ENCODE measurements at regions not wholly inside any gene's neighbourhood (a gene's known extent, or its start where the extent isn't known, plus 50 kb on each side); places are given as distances from the start of the nearest gene placed in this dataset.

DNA sequence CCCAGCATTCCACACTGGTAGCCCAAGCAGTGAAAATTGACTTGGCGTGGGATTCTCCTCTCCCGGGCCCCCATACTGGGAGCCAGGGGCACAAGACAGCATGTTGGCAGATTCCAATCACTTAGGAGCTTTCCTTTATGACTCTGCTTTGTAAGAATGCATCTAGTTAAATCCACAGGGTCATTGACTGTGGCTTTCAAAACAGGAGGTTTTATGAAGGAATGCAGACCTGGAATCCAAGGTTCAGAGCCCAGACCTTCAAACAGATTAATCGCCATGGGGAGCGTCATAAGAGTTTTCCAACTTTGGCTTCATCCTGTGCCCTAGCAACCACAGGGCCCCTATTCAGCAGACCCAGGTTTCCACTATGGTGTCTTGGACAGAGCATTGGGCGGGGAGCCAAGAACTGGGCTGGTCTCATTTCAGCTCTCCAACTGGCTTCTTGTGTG, 76.4 kb upstream of the RMST start:
- TF ChIP-seq, protein P1, sequence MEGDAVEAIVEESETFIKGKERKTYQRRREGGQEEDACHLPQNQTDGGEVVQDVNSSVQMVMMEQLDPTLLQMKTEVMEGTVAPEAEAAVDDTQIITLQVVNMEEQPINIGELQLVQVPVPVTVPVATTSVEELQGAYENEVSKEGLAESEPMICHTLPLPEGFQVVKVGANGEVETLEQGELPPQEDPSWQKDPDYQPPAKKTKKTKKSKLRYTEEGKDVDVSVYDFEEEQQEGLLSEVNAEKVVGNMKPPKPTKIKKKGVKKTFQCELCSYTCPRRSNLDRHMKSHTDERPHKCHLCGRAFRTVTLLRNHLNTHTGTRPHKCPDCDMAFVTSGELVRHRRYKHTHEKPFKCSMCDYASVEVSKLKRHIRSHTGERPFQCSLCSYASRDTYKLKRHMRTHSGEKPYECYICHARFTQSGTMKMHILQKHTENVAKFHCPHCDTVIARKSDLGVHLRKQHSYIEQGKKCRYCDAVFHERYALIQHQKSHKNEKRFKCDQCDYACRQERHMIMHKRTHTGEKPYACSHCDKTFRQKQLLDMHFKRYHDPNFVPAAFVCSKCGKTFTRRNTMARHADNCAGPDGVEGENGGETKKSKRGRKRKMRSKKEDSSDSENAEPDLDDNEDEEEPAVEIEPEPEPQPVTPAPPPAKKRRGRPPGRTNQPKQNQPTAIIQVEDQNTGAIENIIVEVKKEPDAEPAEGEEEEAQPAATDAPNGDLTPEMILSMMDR (IDR thresholded peaks at IDR 0.05; ENCODE audit: extremely low read depth, insufficient read depth, missing control alignments) = no peak
- DNase-seq (ENCODE audit: low spot score) = no peak
- in situ Hi-C loops (cut with MboI; ENCODE audit: low pct_unique_long_range_greater_than_20kb, low sequenced_read_pairs, unreplicated experiment) = no loop called here

- TF ChIP-seq, protein P1 (IDR thresholded peaks at IDR 0.05; ENCODE audit: extremely low read depth, insufficient read depth, missing control alignments) = no peak
- in situ Hi-C loops (cut with MboI; ENCODE audit: low pct_unique_long_range_greater_than_20kb, low sequenced_read_pairs, unreplicated experiment) = no loop called here
- no peak for DNase-seq (ENCODE audit: low spot score)
These were observed 74.8 kb upstream of the RMST start for GRCh38 chr12:97387844-97388243.

- in situ Hi-C loops (cut with MboI; ENCODE audit: low pct_unique_long_range_greater_than_20kb, low sequenced_read_pairs, unreplicated experiment) = no loop called here
- DNase-seq (ENCODE audit: low spot score) = no peak
- TF ChIP-seq, protein P1 (IDR thresholded peaks at IDR 0.05; ENCODE audit: extremely low read depth, insufficient read depth, missing control alignments) = no peak
These were observed 67.9 kb upstream of the RMST start for GRCh38 chr12:97394657-97395056.

GRCh38 chr12:97397008-97397407, 65.6 kb upstream of the RMST start:
- TF ChIP-seq, protein P1 (IDR thresholded peaks at IDR 0.05; ENCODE audit: extremely low read depth, insufficient read depth, missing control alignments) = no peak
- in situ Hi-C loops (cut with MboI; ENCODE audit: low pct_unique_long_range_greater_than_20kb, low sequenced_read_pairs, unreplicated experiment) = no loop called here
- no peak for DNase-seq (ENCODE audit: low spot score)

GRCh38 chr12:97398704-97399103, 63.9 kb upstream of the RMST start:
- in situ Hi-C loops (cut with MboI; ENCODE audit: low pct_unique_long_range_greater_than_20kb, low sequenced_read_pairs, unreplicated experiment) = no loop called here
- TF ChIP-seq, protein P1 (IDR thresholded peaks at IDR 0.05; ENCODE audit: extremely low read depth, insufficient read depth, missing control alignments) = no peak
- DNase-seq (ENCODE audit: low spot score) = no peak

DNA sequence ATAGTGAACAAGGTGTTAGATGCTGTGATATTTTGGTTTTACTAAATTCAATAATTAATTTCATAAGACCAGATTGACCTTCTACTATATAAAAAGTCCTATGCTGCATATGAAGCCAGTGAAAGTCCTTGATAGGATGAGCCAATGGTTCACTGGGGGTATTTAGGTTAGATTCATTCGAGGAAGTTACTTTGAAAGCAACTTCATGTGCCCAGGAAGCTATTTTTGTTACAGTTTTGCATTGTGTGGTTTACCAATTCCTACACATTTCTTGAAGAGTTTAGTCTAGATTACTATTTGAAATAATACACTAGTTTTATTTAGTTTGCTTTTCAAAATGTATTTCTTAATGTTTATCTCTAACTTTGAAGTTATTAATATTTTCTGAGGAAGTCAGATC, 58.5 kb upstream of the RMST start:
- TF ChIP-seq, protein P1 (IDR thresholded peaks at IDR 0.05; ENCODE audit: extremely low read depth, insufficient read depth, missing control alignments) = no peak
- in situ Hi-C loops (cut with MboI; ENCODE audit: low pct_unique_long_range_greater_than_20kb, low sequenced_read_pairs, unreplicated experiment) = no loop called here
- peak; percentile 11 for DNase-seq (ENCODE audit: low spot score)

DNA sequence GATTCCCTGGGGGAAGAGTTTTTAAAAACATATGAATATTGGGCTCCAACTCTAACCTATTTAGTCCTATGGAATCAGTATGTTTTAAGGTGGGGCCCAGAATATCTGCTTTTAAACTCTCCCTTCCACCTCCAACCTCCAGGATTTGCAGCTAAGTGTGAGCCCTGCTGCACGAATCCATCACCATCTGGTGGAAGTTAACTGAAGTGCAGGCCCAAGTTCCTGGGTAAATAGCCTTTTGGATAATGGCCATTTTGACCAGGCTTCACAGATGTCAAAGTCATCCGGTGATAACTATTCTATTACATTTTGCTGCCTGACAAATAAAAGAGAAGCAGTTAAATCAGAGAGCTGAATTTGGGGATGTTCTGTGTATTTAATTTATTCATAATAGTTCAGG, 58.1 kb upstream of the RMST start:
- in situ Hi-C loops (cut with MboI; ENCODE audit: low pct_unique_long_range_greater_than_20kb, low sequenced_read_pairs, unreplicated experiment) = no loop called here
- peak; percentile 49 for DNase-seq (ENCODE audit: low spot score)
- TF ChIP-seq, protein P1 (IDR thresholded peaks at IDR 0.05; ENCODE audit: extremely low read depth, insufficient read depth, missing control alignments) = peak; percentile 78
